PC-9 (cell line): ENCODE measurements at regions not wholly inside any gene's neighbourhood (a gene's known extent, or its start where the extent isn't known, plus 50 kb on each side); places are given as distances from the start of the nearest gene placed in this dataset.

Source experiments
- BruUV-seq: library from RNA; stranded (reverse); fragments of 400-500 nt; replicated peaks from 2 replicates; lab custom pipeline; 2021; lab: Mats Ljungman, UMichigan
- CTCF ChIA-PET: fragments of 300-600 bp; sonication (Branson Sonifier 250); formaldehyde crosslinking; loops from one replicate; lab custom pipeline; 2022; ENCODE audit warnings: antibody characterized with exemption; lab: Charles Lee
- POLR2A ChIA-PET: fragments of 300-600 bp; sonication (Branson Sonifier 250); formaldehyde crosslinking; loops from one replicate; lab custom pipeline; 2022; ENCODE audit warnings: antibody characterized with exemption; ENCODE audit not compliant: unreplicated experiment; lab: Charles Lee
- DNase-seq, 2 experiments: peaks; one replicate each; pipeline versions ENCODE4 v3.0.0 to v3.0.0-alpha.2; 2015 to 2022; ENCODE audit warnings: mixed read lengths in 1 of 2
- H2AFZ ChIP-seq: fragments of 200-600 bp; sonication (generic); 2 replicates; pipeline ENCODE4 v1.8.1; 2017; ENCODE audit warnings: antibody characterized with exemption
- H3F3A ChIP-seq: fragments of 200-600 bp; sonication (generic); 2 replicates; pipeline ENCODE4 v1.8.1; 2017; ENCODE audit warnings: antibody characterized with exemption, mild to moderate bottlenecking, low read depth; ENCODE audit not compliant: insufficient read depth
- H3K27ac ChIP-seq: fragments of 200-600 bp; sonication (generic); 2 replicates; pipeline ENCODE4 v1.6.1; 2016; ENCODE audit warnings: mixed run types
- H3K27me3 ChIP-seq: fragments of 200-600 bp; sonication (generic); 2 replicates; pipeline ENCODE4 v1.6.1; 2016; ENCODE audit warnings: low read depth, mixed run types; ENCODE audit not compliant: insufficient read depth
- H3K36me3 ChIP-seq: fragments of 200-600 bp; sonication (generic); 2 replicates; pipeline ENCODE4 v1.6.1; 2016; ENCODE audit warnings: low read depth, mixed run types
- H3K4me1 ChIP-seq: fragments of 200-600 bp; sonication (generic); replicated peaks from 2 replicates; pipeline ENCODE4 v1.6.1; 2016; ENCODE audit warnings: mixed run types; ENCODE audit not compliant: insufficient read depth
- H3K4me2 ChIP-seq: fragments of 200-600 bp; sonication (generic); 2 replicates; pipeline ENCODE4 v1.6.1; 2017; ENCODE audit warnings: mixed run types
- H3K4me3 ChIP-seq: fragments of 200-600 bp; sonication (generic); 2 replicates; pipeline ENCODE4 v1.6.1; 2016; ENCODE audit warnings: mixed run types
- H3K79me2 ChIP-seq: fragments of 200-600 bp; sonication (generic); 2 replicates; pipeline ENCODE4 v1.6.1; 2017; ENCODE audit warnings: low read depth, mixed run types
- H3K9me2 ChIP-seq: fragments of 200-600 bp; sonication (generic); 2 replicates; pipeline ENCODE4 v1.8.1; 2017; ENCODE audit warnings: mild to moderate bottlenecking; ENCODE audit not compliant: insufficient read depth
- H3K9me3 ChIP-seq: fragments of 200-600 bp; sonication (generic); 2 replicates; pipeline ENCODE4 v1.8.1; 2016; ENCODE audit warnings: low read depth; ENCODE audit not compliant: insufficient read depth
- H4K20me1 ChIP-seq: fragments of 200-600 bp; sonication (generic); 2 replicates; pipeline ENCODE4 v1.8.1; 2017; ENCODE audit not compliant: insufficient read depth
- CTCF ChIP-seq: fragments of 200-600 bp; sonication (generic); conservative IDR thresholded peaks from 2 replicates; pipeline ENCODE4 v1.6.1; 2017; ENCODE audit warnings: mixed run types, antibody characterized with exemption, mild to moderate bottlenecking, moderate library complexity
- EZH2 ChIP-seq: fragments of 200-600 bp; sonication (generic); IDR thresholded peaks from 2 replicates; pipeline ENCODE4 v1.8.0; 2017; ENCODE audit warnings: antibody characterized with exemption, low read depth
- intact Hi-C: fragments of 100-400 bp; cut with micrococcal nuclease; formaldehyde crosslinking; loops from one replicate; pipeline ENCODE4 v1.10.0; 2022; ENCODE audit not compliant: unreplicated experiment

- ChIA-PET POLR2A (no interaction called here), CTCF (no interaction called here)
- Histone ChIP-seq H3F3A (no peaks in the 10 kb centered on the region), H3K4me2 (no peak overlapping the region), H3K9me2 (no peaks in the 10 kb centered on the region), H2AFZ (no peak overlapping the region), H3K4me3 (no peak overlapping the region), H3K27me3 (peaks cover 85% of the 10 kb centered on the region), H3K27ac (no peak overlapping the region), H3K79me2 (no peaks in the 10 kb centered on the region), H3K9me3 (no peaks in the 10 kb centered on the region), H3K36me3 (no peaks in the 10 kb centered on the region), H3K4me1 (no peaks in the 10 kb centered on the region), H4K20me1 (no peaks in the 10 kb centered on the region)
- intact Hi-C loops = no loop called here
- no TSS peak for BruUV-seq
- TF ChIP-seq EZH2 (no peak), CTCF (no peak)
- DNase-seq = no peak
Measured at GRCh38 chr2:236335696-236336574, 71.7 kb upstream of the ASB18 start.

- Histone ChIP-seq H3K9me2 (no peaks in the 10 kb centered on the region), H3K4me3 (no peak overlapping the region), H3K27me3 (peaks cover 84% of the 10 kb centered on the region), H3F3A (no peaks in the 10 kb centered on the region), H4K20me1 (no peaks in the 10 kb centered on the region; the same call in 1 of the 2 replicates), H3K4me1 (no peaks in the 10 kb centered on the region), H3K4me2 (no peak overlapping the region), H3K9me3 (no peaks in the 10 kb centered on the region), H3K79me2 (no peaks in the 10 kb centered on the region), H2AFZ (no peak overlapping the region), H3K36me3 (no peaks in the 10 kb centered on the region), H3K27ac (no peak overlapping the region)
- CTCF ChIA-PET = interaction anchor here (0.7 to 1.0 kb wide), 2 partner anchors 27 to 566 kb away, joined by 3 to 4 read pairs; no protein-coding TSS in a partner anchor
- POLR2A ChIA-PET = no interaction called here
- intact Hi-C loops = no loop called here
- TF ChIP-seq CTCF (no peak), EZH2 (no peak)
- no peak for DNase-seq
- BruUV-seq = no TSS peak
Measured at GRCh38 chr2:236336575-236337464, 72.6 kb upstream of the ASB18 start.

GRCh38 chr2:236337465-236338325 lies 73.5 kb upstream of the ASB18 start:
- DNase-seq = no peak
- no peak for TF ChIP-seq EZH2
- no peak for TF ChIP-seq CTCF
- no peaks in the 10 kb centered on the region for H3F3A ChIP-seq
- no peaks in the 10 kb centered on the region for H3K9me3 ChIP-seq
- POLR2A ChIA-PET = no interaction called here
- no peaks in the 10 kb centered on the region for H3K79me2 ChIP-seq
- no peaks in the 10 kb centered on the region for H3K36me3 ChIP-seq
- BruUV-seq = no TSS peak
- H3K4me2 ChIP-seq = no peak overlapping the region
- peaks cover 86% of the 10 kb centered on the region for H3K27me3 ChIP-seq
- H3K4me3 ChIP-seq = no peak overlapping the region
- intact Hi-C loops = no loop called here
- CTCF ChIA-PET = interaction anchor here (0.6 to 1.0 kb wide), 3 partner anchors 28 to 584 kb away, joined by 3 to 4 read pairs (median 3); no protein-coding TSS in a partner anchor
- no peak overlapping the region for H3K27ac ChIP-seq
- no peaks in the 10 kb centered on the region for H3K9me2 ChIP-seq
- no peaks in the 10 kb centered on the region for H3K4me1 ChIP-seq
- no peaks in the 10 kb centered on the region; the same call in 1 of the 2 replicates for H4K20me1 ChIP-seq
- H2AFZ ChIP-seq = no peak overlapping the region
